Left ventricle myocardium superior (tissue), 1 donor: ENCODE measurements at regions not wholly inside any gene's neighbourhood (a gene's known extent, or its start where the extent isn't known, plus 50 kb on each side); places are given as distances from the start of the nearest gene placed in this dataset.
"Not testable (repeated sequence)": the region's sequence is repeated elsewhere in the genome, so short reads cannot be mapped to it uniquely, and the experiment has no call there.

Source experiments
- ATAC-seq: fragments of 200-7000 bp; cut with Tn5 transposase; one replicate; pipeline ENCODE4 v1.9.1; 2020; ENCODE audit warnings: mild to moderate bottlenecking, moderate library complexity
- DNase-seq: peaks from one replicate; pipeline ENCODE4 v3.0.0-alpha.2; 2020
- intact Hi-C: fragments of 100-400 bp; cut with micrococcal nuclease; formaldehyde crosslinking; loops from one replicate; pipeline ENCODE4 v1.11.0; 2022
- donor health status: DM: no; HTN: yes; CAD: no; lungs with severe emphysema.

GRCh38 chr2:195543902-195544894 is 112.8 kb upstream of the SLC39A10 start:
- DNase-seq, result no peak
- no peak for ATAC-seq
- intact Hi-C loops, result no loop called here

- ATAC-seq (no peak), DNase-seq (no peak)
- intact Hi-C loops, result no loop called here
Observed at GRCh38 chr2:195543063-195543462, 114.0 kb upstream of the SLC39A10 start.

- DNase-seq, result no peak
- no peak for ATAC-seq
- intact Hi-C loops, result no loop called here
Observed at GRCh38 chr2:195542067-195542466, 115.0 kb upstream of the SLC39A10 start.

- intact Hi-C loops, result no loop called here
- no peak for ATAC-seq
- DNase-seq, result no peak
Observed at GRCh38 chr2:195538937-195539336, 118.1 kb upstream of the SLC39A10 start.

- DNase-seq, result no peak
- no peak for ATAC-seq
- intact Hi-C loops, result no loop called here
Observed at GRCh38 chr2:195537811-195538210, 119.2 kb upstream of the SLC39A10 start.

GRCh38 chr2:195536906-195537305 is 120.1 kb upstream of the SLC39A10 start:
- intact Hi-C loops, result no loop called here
- ATAC-seq, result no peak
- no peak for DNase-seq

GRCh38 chr2:195535911-195536522 is 121.0 kb upstream of the SLC39A10 start:
- ATAC-seq (peak; percentile 55), DNase-seq (peak; percentile 40)
- intact Hi-C loops, result no loop called here

GRCh38 chr2:195534971-195535370 is 122.1 kb upstream of the SLC39A10 start:
- DNase-seq, result no peak
- intact Hi-C loops, result no loop called here
- ATAC-seq, result no peak

GRCh38 chr2:195533771-195534642 is 123.0 kb upstream of the SLC39A10 start:
- DNase-seq (peak; percentile 59), ATAC-seq (peak; percentile 92)
- intact Hi-C loops, result no loop called here

GRCh38 chr2:195532628-195533271 is 124.3 kb upstream of the SLC39A10 start:
- no peak for DNase-seq
- intact Hi-C loops, result no loop called here
- ATAC-seq, result no peak

GRCh38 chr2:195532255-195532627 is 124.8 kb upstream of the SLC39A10 start:
- intact Hi-C loops, result no loop called here
- DNase-seq, result no peak
- no peak for ATAC-seq

- intact Hi-C loops, result no loop called here
- ATAC-seq (no peak), DNase-seq (no peak)
Observed at GRCh38 chr2:195531754-195532153, 125.3 kb upstream of the SLC39A10 start.

- DNase-seq, ATAC-seq, intact Hi-C loops: not testable (repeated sequence)
Observed at GRCh38 chr2:195523242-195523641, 133.8 kb upstream of the SLC39A10 start.

- ATAC-seq (no peak), DNase-seq (no peak)
- intact Hi-C loops, result no loop called here
Observed at GRCh38 chr2:195521589-195521988, 135.4 kb upstream of the SLC39A10 start.

- ATAC-seq, result no peak
- intact Hi-C loops, result no loop called here
- no peak for DNase-seq
Observed at GRCh38 chr2:195520671-195521155, 136.3 kb upstream of the SLC39A10 start.

- DNase-seq, result no peak
- intact Hi-C loops, result no loop called here
- ATAC-seq, result no peak
Observed at GRCh38 chr2:195515551-195515950, 141.5 kb upstream of the SLC39A10 start.

- DNase-seq, result no peak
- ATAC-seq, result no peak
- intact Hi-C loops, result no loop called here
Observed at GRCh38 chr2:195514365-195514764, 142.7 kb upstream of the SLC39A10 start.

- intact Hi-C loops, result no loop called here
- DNase-seq, result no peak
- ATAC-seq, result no peak
Observed at GRCh38 chr2:195513119-195513518, 143.9 kb upstream of the SLC39A10 start.

GRCh38 chr2:195509551-195509950 is 147.5 kb upstream of the SLC39A10 start:
- intact Hi-C loops, result no loop called here
- ATAC-seq, result no peak
- no peak for DNase-seq
